Muscle of leg (tissue), 3 donors: ENCODE measurements at regions not wholly inside any gene's neighbourhood (a gene's known extent, or its start where the extent isn't known, plus 50 kb on each side); places are given as distances from the start of the nearest gene placed in this dataset.

ENCODE experiments used
- DNase-seq: peaks from one replicate; pipeline ENCODE4 v3.0.0; 2013
- H3K27ac ChIP-seq: one replicate; pipeline ENCODE4 v1.5.1; 2013; ENCODE audit warnings: mild to moderate bottlenecking, low read length, control low read depth
- H3K27me3 ChIP-seq: one replicate; pipeline ENCODE4 v1.6.1; 2013; ENCODE audit warnings: low read length; ENCODE audit not compliant: control insufficient read depth, insufficient read depth
- H3K36me3 ChIP-seq: one replicate; pipeline ENCODE4 v1.6.1; 2013; ENCODE audit warnings: low read length; ENCODE audit not compliant: control insufficient read depth, insufficient read depth
- H3K4me1 ChIP-seq: one replicate; pipeline ENCODE4 v1.6.1; 2013; ENCODE audit warnings: low read length; ENCODE audit not compliant: control insufficient read depth, insufficient read depth
- H3K4me3 ChIP-seq: one replicate; pipeline ENCODE4 v1.5.1; 2013; ENCODE audit warnings: low read length, control low read depth
- H3K9me3 ChIP-seq: replicated peaks from 2 replicates; pipeline ENCODE4 v1.6.1; 2013; ENCODE audit warnings: low read depth, low read length; ENCODE audit not compliant: control insufficient read depth
- WGBS: methylation state at CpG from one replicate; pipeline ENCODE4 v1.1.5; 2013; ENCODE audit warnings: missing lambda C conversion rate; ENCODE audit not compliant: insufficient coverage; 5-methylcytosine and 5-hydroxymethylcytosine counted together

DNA sequence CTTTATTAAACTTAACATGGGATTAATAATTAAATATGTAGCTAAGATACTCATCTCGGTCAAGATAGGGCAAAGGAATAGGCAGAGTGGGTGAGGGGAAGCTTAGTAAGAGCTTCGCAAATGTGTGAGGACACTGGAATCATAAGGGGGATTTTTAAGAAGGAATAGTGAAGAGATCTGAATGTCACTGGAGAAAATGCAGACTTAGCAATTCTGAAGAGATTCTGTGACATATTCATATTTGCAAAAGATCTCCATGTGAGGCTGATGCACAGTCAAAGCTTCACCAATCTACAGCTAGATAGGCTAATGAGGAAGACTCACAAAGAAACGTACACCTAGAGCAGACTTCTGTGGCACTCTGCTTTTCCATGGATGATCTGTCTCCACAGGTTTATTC lies 1202.8 kb upstream of the CDH6 start:
- H3K9me3 ChIP-seq = no peaks in the 10 kb centered on the region
- H3K36me3 ChIP-seq = no peaks in the 10 kb centered on the region
- no peak for DNase-seq
- H3K27me3 ChIP-seq = no peaks in the 10 kb centered on the region
- 79% methylated on average over 2 of the region's 3 CpGs for WGBS
- no peak overlapping the region for H3K27ac ChIP-seq
- no peak overlapping the region for H3K4me3 ChIP-seq
- no peaks in the 10 kb centered on the region for H3K4me1 ChIP-seq

DNA sequence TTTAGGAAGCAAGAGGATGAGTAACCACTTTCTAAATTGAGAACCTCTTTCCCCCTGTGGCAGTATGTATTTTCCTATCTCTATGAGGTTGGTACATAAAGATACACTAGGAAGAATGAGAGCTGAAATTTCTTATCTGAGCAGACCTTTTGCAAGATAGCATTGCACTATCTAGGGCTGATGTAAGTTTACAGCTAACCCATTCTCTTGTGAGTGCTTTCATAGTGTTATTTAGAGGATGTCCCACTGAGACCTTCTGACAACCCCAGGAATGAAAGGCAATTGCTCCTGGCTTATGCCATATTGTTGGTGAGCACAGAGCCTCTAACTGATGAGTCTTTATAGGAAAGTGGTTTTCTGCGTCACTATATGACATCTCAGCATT lies 1209.3 kb upstream of the CDH6 start:
- no peak for DNase-seq
- Histone ChIP-seq H3K27me3 (no peaks in the 10 kb centered on the region), H3K4me3 (no peak overlapping the region), H3K4me1 (no peaks in the 10 kb centered on the region), H3K27ac (no peak overlapping the region), H3K36me3 (no peaks in the 10 kb centered on the region), H3K9me3 (no peaks in the 10 kb centered on the region)
- no CpG with 5 or more reads among the region's 1 CpG for WGBS

DNA sequence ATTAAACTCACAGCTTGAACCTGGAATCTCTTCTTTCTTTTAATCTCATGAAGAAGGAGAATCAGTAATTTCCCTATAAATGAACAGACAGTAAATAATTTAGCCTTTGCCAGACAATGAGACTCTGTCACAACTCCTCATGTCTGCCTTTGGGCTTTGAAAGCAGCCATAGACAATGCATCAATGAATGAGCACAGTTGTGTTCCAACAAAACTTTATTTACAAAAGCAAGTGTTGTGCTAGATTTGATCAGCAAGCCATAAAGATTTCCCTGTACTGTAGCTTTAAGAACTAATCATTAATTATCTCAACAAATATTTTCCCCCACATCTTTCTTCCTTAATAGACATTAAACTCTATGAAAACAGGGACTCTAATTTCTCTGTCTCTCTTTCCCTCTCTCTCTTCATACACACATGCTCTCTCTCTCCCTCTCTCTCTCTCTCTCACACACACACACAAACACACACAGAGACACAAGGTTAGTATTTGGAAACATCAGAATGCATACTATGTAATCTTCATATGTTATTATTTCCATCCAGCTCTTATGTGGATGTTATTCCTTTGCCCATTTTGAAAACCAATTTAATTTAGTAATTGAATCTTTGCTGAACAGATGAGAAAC lies 1209.8 kb upstream of the CDH6 start:
- Histone ChIP-seq H3K27ac (no peak overlapping the region), H3K36me3 (no peaks in the 10 kb centered on the region)
- no peak for DNase-seq

DNA sequence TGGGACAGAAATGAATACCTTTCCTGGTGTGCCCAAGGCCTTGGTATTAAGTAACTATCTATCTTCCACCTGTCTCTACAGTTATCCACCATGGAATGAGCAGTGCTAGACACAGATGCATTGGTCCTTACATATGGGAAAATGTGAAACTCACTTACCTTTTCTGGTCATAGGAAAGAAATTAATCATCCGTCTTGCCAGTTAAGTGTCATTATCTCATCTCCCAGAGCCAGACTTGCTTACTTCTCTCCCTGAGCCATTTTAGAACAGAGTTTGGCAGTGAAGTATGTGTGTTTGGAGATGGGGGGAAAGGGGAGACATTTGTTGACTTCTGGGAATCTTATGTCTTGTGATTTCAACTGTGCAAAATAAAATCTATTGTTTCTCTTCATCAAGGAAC lies 1211.0 kb upstream of the CDH6 start:
- no peak for DNase-seq
- Histone ChIP-seq H3K27ac (no peak overlapping the region), H3K4me3 (no peak overlapping the region), H3K36me3 (no peaks in the 10 kb centered on the region), H3K27me3 (no peaks in the 10 kb centered on the region), H3K9me3 (no peaks in the 10 kb centered on the region), H3K4me1 (no peaks in the 10 kb centered on the region)
- no CpG with 5 or more reads among the region's 1 CpG for WGBS

More for the DNA sequence above, 1209.8 kb upstream of the CDH6 start:
- no peak overlapping the region for H3K4me3 ChIP-seq
- H3K9me3 ChIP-seq = no peaks in the 10 kb centered on the region
- no peaks in the 10 kb centered on the region for H3K27me3 ChIP-seq
- no peaks in the 10 kb centered on the region for H3K4me1 ChIP-seq

DNA sequence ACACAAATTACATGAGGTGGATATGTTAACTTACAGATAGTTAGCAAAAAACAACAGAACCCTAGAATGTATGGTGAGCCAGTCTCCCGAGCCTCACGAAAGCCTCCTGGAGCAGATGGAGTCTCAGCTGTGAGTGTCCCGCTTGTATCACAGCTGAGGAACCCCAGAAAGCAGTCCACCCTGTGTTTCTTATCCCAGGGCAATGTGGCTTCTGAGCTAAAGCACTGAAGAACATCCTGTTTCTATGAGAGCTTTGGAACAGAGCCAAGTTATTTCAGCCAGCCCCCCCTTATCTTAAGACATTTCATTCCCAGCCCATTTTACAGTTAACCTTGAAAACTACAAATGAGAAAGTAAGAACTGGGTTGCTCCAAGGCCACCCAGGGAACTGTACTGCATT lies 1220.9 kb upstream of the CDH6 start:
- Histone ChIP-seq H3K9me3 (no peaks in the 10 kb centered on the region), H3K27me3 (no peaks in the 10 kb centered on the region), H3K27ac (no peak overlapping the region), H3K36me3 (no peaks in the 10 kb centered on the region), H3K4me1 (no peaks in the 10 kb centered on the region), H3K4me3 (no peak overlapping the region)
- DNase-seq = no peak
- 56% methylated on average over 3 of the region's 3 CpGs for WGBS

DNA sequence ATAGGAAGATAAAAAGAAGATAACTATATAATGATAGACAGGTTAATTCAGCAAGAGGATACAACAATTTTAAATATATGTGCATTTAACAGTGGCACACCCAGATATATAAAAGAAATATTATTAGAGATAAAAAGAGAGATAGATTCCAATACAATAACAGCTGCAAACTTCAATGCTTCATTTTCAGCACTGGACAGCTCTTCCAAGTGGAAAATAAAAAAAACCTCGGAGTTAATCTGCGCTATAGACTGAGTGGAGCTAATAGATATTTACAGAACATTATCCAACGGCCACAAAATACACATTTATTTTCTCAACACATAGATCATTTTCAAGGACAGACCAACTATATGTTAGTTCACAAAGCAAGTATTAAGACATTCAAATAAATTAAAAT lies 1229.5 kb upstream of the CDH6 start:
- Histone ChIP-seq H3K36me3 (no peaks in the 10 kb centered on the region), H3K4me3 (no peak overlapping the region), H3K9me3 (peaks cover 10% of the 10 kb centered on the region), H3K27me3 (no peaks in the 10 kb centered on the region), H3K27ac (no peak overlapping the region), H3K4me1 (no peaks in the 10 kb centered on the region)
- WGBS = no CpG with 5 or more reads among the region's 3 CpGs
- DNase-seq = peak; percentile 9

DNA sequence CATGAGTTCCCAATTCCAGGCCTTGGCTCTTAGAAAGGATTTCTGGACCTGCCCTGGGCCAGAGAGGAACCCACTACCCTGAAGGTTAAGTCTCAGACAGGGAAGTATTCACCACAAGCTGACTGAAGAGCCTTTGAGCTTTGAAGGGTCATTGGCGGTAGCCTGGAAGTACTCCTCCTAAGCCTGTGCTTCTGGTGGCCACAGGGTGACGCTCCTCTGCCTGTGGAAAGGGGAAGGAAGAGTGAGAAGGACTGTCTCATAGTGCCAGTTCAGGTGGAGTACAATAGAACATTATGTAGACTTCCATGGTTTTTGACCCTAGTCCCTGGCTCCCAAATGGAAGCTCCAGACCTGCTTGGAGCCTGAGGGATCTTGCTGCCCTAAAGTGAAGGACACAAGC lies 1233.2 kb upstream of the CDH6 start:
- H3K9me3 ChIP-seq = peaks cover 10% of the 10 kb centered on the region
- no peaks in the 10 kb centered on the region for H3K4me1 ChIP-seq
- 33% methylated on average over 1 of the region's 2 CpGs for WGBS

DNA sequence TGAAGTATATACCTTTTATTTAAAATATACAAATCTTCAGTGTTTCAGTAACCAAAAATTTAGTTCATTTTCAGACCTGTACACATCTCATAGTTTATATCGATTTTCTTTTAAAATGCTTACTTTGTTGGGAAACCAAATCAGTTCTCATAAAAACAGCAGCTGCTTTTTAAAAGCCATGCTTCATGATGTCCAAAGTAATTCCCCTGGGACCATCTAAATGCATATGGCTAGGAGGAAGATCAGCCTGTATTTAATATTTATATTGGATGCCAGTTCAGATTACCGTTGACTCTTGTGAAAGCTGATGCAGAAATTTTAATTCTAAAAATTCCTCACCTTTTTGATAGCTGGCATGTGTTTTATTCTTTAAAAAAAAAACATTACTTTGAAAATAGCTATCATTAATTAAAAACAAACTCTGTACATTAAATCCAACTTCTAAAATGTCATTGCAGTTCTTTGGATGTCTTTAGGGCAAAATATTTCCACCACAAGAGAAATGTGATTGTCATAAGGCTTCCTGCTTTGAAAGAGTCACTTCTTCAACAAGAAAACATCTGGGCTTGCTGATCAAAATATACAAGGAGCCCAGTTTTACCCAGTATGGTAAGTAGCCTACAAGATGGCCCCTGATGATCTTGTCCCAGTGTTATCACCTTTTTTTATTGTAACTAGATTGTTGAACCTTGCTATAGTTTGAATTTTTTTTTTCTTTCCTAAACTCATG lies 1242.9 kb upstream of the CDH6 start:
- no peaks in the 10 kb centered on the region for H3K36me3 ChIP-seq
- no peak overlapping the region for H3K27ac ChIP-seq
- DNase-seq = peak; percentile 4
- no peaks in the 10 kb centered on the region for H3K9me3 ChIP-seq
- no CpG with 5 or more reads among the region's 2 CpGs for WGBS
- H3K4me1 ChIP-seq = no peaks in the 10 kb centered on the region
- H3K4me3 ChIP-seq = no peak overlapping the region
- H3K27me3 ChIP-seq = no peaks in the 10 kb centered on the region

More for the DNA sequence above, 1233.2 kb upstream of the CDH6 start:
- no peak for DNase-seq
- Histone ChIP-seq H3K27ac (no peak overlapping the region), H3K36me3 (no peaks in the 10 kb centered on the region), H3K4me3 (no peak overlapping the region), H3K27me3 (no peaks in the 10 kb centered on the region)

DNA sequence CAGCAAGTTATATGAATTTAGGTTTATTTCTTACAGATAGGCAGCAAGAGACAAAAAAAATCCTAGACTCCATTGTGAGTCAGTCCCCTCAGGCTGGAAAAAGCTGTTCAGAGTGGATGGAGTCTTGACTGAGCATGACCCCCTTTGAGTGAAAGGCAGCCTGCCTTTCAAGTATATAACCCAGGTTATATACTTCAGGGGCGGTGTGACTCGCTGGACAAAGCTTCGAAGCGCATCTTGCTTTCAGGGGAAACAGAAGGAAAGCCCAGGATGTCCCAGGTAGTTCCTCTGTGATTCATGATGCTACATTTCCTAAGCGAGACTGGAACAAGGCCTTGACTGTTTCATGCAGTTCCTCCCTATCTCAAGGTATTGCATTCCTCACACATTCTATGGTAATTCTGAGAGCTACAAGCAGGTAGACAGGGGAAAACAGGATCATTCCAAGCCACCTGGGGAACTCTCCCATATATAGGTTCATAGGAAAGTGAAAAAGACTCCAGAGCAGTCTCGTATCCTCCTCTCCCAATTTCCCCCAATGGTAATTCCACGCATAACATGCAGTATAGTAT lies 1244.1 kb upstream of the CDH6 start:
- WGBS = 83% methylated on average over 4 of the region's 7 CpGs
- Histone ChIP-seq H3K27me3 (no peaks in the 10 kb centered on the region), H3K9me3 (no peaks in the 10 kb centered on the region)

DNA sequence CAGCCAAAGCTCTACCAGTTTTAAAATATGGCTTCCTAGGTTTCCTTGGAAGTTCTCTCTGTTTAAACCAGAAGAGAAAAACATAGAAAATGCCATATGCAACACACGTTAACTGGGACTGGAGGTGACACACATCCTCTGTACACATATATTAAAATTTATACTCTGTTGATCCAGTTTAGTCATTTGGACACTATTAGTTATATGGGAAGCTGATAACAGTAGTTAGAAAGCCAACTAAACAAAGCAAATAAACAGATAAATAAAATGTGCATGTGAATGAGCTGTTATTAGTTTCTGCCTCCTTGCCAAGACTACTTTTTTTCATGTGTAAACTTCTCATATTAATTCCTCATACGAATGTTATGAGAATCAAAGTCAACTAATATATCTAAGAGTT lies 1249.2 kb upstream of the CDH6 start:
- no peak overlapping the region for H3K27ac ChIP-seq
- no peak for DNase-seq
- no peaks in the 10 kb centered on the region for H3K9me3 ChIP-seq
- no CpG with 5 or more reads among the region's 2 CpGs for WGBS
- no peak overlapping the region for H3K4me3 ChIP-seq
- no peaks in the 10 kb centered on the region for H3K27me3 ChIP-seq
- H3K36me3 ChIP-seq = no peaks in the 10 kb centered on the region
- no peaks in the 10 kb centered on the region for H3K4me1 ChIP-seq

More for the DNA sequence above, 1244.1 kb upstream of the CDH6 start:
- H3K4me3 ChIP-seq = no peak overlapping the region
- H3K27ac ChIP-seq = no peak overlapping the region
- DNase-seq = no peak
- no peaks in the 10 kb centered on the region for H3K36me3 ChIP-seq
- no peaks in the 10 kb centered on the region for H3K4me1 ChIP-seq
